HG03378 (cell line): ENCODE measurements at regions not wholly inside any gene's neighbourhood (a gene's known extent, or its start where the extent isn't known, plus 50 kb on each side); places are given as distances from the start of the nearest gene placed in this dataset.
"Not testable (repeated sequence)": the region's sequence is repeated elsewhere in the genome, so short reads cannot be mapped to it uniquely, and the experiment has no call there.

Source experiments
- ATAC-seq: cut with Tn5 transposase; IDR thresholded peaks from one replicate; pipeline ENCODE4 v1.9.1; 2021; ENCODE audit warnings: mild to moderate bottlenecking, moderate library complexity; ENCODE audit not compliant: unreplicated experiment

DNA sequence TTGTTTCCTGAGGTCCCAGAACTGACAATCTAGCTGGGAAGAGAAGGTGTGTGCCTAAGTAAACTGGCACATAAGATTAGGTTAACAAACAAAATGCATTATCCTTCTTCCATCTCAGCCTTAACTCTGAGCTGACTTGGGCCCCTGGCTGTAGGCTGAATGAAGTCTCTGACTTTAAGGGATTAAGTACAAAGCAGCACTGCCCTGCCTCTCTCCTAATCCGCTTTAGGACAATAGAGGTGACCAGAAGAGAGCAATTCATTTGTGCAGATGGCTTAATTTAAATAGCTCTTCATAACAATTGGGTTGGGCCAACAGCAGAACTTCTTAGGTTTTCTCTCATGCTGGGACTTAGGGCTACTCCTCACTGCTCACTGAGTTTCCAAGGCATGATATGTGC is 181.6 kb upstream of the SOX14 start:
- ATAC-seq, result no peak

DNA sequence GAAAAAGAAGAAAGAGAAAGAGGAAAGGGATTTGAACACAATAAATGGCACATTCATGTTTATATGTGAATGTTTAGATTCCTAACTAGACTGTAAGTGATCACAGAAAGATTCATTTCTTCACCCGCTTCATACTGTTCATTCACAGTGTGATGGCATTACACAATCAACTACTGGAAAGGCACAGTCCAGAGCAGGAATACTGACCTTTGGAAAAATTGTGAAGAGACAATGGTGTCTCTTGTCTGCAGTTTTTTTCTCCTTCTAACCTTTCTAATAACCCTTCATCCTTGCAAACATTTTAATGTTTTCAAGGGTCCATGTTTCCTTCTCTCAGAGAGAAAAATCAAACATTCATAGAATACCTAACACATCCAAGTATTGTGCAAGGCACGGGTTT is 180.9 kb upstream of the SOX14 start:
- no peak for ATAC-seq

DNA sequence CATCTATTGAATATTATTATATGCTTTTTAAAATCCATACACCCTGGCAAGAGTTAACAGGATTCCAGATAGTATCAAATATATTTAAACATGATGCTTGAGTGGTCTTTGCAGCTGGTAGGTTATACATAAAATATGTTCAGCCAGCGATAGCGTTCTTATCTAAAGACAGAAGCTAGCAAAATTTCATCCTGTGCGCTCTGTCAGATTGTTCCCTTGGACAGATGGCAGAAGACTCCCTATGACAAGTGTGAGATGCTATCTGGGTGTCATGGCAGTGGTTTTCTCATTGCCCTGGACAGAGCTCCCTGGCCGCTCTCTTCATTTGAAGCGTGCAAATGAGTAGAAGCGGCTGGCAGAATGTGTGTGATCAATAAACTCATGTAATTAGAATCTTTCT is 175.2 kb upstream of the SOX14 start:
- no peak for ATAC-seq

DNA sequence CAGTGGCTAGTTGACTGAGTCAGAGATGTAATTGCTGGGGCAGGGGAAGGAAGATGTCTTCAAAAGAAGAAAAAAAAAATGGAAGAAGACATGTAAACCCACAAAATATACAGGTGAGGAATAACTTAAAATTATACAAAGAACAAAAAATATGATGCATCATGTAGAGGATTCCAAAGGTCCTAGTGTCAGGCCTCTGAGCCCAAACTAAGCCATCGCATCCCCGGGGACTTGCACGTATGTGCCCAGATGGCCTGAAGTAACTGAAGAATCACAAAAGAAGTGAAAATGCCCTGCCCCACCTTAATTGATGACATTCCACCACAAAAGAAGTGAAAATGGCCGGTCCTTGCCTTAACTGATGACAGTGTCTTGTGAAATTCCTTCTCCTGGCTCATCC is 168.7 kb upstream of the SOX14 start:
- ATAC-seq, result not testable (repeated sequence)

DNA sequence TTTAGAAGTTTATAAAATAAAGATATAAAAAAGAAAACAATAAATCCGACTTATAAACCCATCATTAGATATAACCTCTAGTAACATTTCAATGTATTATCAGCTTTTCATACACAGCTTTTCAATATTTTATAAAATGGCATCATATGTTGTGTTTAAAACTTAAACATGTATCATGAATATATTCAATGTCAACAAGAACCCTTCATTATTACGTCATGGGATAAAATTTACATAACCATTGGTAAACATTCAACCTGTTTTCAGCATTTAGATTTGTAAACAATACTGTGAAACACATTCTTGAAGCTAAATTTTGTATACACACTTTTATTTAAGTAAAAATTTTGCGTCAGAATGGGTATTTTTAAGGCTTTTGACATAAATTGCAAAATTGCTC is 153.4 kb upstream of the SOX14 start:
- ATAC-seq, result no peak

DNA sequence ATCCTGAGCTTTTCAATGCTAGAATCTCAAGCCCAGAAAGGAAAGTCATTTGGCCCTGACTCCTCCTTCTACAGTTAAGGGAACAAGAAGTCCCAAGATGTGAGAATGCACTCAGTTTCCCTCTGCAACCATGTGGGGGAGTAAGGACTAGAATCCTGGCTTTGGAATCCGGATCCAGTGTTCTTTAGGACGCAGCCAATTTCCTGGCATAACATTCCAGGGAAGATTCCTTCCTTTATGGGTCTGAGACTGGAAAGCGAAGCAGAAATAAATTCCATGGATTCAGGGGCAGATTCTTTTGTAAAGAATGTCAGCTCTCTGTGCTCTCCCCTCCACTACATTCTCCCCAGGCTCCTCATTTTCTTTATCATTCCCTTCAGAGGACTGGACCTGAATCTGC is 151.8 kb upstream of the SOX14 start:
- ATAC-seq, result no peak

DNA sequence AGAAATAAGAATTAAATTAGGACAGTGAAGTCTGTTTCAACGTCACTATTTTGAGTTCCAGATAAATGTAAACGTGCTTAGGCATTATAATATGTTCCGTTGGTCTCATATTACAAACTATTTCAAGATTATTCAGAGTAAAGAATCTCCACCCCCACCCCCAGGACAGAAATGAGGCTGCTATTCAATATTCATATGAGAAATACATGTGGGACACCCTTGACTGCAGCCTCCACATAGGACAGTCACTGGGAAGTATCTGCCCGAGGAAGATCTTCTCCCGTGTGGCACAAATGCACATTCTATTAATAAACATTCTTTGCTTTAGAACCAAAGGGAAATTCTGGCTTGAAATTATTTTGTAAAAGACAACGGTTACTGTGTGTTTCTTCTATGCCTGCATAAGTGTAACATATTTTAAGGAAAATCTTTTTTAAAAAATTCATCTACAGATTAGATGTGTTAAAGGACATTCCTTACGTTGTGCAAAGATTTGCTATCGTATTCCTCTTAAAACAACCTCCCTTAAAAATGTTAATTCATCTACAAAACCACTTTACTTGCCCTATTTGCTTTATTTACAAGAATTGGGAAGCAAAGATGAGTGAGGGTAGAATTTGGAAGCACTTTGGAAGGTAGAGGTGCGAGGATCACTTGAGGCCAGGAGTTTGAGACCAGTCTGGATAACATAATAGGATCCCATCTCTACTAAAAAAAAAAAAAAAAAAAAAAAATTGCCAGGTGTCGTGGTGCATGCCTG is 148.3 kb upstream of the SOX14 start:
- no peak for ATAC-seq

DNA sequence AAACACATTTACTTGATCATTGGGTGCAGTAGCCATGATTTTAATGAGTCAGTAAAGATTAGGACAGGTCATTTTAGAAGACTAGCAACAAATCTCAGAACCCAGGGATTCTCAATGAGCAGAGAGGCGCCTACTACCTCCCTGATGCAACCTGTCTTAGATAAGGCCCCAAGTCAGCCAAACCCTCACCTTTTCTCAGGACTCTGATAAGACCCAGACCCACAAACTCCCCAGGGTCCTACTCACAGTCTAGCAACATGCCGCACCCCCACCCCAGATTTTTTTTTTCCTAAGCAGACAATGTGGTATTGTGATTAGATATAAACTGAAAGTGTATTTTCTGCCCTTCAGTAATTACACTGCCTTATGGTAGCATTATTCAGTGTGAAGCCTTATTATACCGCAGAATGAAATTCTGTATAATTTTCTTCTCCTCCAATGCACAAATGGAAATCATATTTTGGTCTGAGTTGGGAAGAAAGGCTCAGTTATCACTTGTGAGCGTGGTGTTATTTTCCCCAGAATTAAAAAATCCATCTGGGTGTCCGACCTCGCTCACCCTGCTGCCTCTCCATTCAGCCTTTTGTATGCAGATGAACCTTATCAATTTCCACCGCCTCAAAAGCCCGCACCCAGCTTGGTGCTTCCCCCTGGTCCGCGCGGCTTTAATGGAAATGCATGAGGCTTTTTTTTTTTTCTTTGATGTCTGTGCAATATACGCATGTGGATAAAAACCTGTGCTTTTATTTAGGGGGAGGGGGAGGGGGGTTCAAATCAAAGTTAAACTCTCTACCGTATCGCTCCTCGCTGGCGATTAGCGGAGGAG is 122.0 kb upstream of the SOX14 start:
- no peak for ATAC-seq

DNA sequence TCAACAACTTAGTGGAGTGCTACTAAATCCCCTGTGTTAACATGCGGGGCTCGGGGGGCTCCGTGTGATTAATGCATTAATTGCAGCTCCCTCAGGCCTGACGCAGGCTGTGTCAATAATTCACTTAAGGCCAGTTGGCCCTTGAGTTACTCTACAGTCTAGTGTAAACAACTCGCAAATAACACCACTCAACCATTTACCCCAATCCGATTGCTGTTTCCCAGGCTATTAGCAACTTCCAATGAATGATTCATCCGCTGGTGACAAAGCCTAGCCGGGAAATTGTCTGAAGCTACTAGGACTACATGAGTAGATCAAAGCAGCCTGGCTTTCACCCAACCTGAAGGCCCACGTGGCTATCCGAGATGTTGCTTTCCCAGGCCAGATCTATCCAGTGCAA is 121.3 kb upstream of the SOX14 start:
- ATAC-seq, result no peak

DNA sequence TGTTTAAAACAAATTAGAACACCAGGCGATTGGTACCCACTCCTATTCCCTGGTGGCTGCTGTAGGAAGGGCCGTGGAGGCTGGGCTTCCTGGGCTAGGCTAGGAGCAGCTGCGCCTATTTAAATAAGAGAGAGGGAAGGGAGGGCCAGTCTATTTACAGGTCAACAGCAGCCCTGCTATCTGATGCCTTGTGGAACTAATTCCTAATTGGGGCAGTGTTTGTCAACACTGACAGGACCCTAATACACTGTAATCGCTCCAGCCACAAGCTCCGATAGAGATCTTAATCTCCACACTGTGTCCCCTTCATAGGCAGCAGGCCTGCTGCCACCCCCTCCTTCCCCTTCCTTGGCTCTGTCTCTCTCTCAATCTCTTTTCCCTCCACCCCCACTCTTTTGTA is 116.9 kb upstream of the SOX14 start:
- ATAC-seq, result no peak

DNA sequence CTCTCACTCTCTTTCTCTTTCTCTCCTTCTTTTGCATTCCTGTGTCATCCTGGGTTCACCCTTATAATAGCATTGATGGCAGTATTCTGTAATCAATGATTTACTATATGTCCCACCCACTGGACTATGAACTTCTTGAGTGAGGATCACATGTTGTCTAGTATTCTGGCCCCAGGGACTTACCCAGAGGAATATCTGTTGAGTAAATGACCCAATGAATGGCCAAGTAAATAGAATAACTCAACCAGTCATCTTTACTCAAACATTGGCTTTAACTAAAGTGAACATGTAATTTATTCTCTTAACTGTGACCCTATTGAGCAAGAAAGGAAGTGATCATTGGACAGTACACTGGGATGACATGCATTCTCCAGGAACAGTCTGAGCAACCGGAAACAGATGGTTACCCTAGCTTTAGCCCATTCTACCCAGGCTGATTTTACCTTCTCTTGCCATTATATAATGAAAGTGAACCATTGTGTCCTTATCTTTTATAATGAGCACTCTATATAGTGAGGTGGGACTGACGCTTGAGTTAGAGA is 94.5 kb upstream of the SOX14 start:
- ATAC-seq, result no peak

DNA sequence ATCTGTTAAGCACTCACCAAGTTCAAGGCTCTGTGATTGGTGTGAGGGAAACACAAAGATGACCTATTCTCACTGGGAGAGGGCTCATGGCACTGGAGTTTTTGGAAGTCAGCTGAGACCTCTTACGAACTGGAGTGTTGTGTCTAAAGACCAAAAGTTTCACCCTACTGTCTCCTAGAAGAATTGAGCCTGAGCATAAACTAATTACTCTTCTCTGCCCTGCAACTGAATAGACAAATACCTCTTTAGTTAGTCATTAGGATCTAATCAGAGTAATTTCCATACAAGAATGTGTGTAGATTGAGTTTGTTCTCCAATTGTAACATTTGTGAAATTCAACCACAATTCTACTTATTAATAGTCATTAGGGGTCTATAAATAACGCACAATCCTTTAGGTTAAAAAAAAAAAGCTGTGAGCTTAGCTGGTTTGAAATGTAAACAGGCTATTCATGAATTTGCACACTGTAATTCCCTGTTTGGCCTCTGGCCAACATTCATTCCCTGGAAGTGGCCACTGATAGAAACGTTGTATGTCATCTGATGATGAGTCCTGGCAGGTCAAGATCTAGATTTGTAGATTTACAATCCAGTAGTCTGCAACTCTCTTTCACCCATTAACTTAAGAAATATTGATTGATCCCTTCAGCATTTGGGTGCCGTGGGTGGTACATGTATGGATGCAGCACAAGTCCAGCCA is 76.8 kb upstream of the SOX14 start:
- no peak for ATAC-seq

DNA sequence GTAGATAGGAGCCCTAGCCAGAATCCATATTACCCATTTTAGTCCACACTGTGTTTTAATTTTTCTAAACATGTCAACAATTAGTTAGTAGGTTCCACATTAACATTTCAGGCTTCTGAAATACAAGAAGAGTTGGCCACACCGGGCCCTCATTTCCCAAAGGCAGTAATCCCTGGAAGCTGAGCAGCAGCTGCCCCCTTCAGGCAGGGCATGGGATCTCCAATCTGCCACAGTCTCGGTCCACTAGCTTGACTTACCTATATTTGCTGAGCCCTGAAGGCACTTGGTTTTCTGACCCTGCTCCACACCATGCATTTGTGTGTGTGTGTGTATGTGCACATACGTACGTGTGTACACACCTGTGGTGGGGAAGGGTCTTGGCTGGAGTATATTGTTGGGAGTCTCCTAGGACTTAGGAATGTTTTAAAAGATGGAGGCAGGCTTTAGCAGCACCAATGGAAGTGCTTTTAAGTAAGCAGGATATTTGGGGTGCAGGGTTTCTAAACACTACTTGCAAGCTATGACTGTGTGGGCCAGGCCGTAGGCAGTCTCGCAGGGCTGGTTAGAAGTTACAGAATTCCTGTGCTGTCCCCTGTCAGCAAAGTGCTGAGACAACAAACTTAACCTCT is 71.2 kb upstream of the SOX14 start:
- ATAC-seq, result no peak

DNA sequence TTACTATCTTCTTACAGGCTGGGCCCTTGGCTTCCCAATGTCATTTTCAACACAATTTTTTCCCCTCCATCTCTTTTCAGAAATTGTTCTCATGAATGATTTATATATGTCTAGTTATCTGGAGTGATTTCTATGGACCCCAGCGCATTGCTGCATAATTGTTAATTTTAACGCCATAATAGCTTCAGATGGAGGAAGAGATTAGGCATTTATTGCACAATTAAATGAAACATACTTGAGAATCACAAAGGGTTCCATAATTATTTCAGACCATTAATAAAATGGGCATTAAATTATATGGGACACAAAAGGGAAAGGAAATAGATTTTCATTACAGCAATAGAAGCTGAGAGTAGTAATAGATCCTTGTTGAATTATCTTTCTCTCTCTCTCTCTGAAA is 70.3 kb upstream of the SOX14 start:
- ATAC-seq, result no peak

DNA sequence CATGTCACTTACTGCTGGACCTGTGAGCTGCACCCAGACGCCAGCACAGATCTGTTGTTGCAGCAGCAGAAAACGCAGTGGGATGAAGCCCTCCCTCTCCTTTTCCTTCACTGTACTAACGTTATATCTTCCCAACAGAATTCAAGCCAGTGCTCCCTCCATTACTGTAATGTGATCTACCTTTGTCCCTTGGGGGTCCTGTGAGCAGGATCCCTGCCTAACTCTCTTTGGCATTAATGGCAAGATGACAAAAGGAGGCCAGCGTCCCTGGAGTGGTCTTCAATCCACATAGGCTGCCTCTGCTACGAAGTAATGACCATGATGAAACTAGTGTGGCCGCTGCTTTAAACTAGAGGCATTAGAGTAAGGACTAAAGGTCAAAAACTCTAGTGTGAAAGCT is 69.3 kb upstream of the SOX14 start:
- no peak for ATAC-seq

DNA sequence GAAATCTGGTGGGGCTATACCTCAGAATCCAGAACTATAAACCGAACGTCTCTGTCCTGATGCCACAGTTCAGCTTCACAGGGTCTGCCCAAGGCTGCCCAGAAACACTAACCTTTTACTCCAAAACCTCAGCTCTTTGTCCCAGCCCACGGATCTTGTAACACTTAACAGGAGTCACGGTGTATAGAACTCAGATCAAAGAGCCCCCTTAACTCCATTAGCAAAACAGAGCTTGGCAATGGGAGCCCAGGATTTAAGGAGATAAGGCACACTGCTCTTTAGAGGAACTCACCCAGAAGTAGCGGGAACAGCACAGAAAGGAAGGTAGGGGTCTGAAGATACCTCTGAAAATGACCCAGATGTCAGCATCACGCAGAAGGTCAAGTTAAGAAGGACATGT is 68.8 kb upstream of the SOX14 start:
- ATAC-seq, result no peak

DNA sequence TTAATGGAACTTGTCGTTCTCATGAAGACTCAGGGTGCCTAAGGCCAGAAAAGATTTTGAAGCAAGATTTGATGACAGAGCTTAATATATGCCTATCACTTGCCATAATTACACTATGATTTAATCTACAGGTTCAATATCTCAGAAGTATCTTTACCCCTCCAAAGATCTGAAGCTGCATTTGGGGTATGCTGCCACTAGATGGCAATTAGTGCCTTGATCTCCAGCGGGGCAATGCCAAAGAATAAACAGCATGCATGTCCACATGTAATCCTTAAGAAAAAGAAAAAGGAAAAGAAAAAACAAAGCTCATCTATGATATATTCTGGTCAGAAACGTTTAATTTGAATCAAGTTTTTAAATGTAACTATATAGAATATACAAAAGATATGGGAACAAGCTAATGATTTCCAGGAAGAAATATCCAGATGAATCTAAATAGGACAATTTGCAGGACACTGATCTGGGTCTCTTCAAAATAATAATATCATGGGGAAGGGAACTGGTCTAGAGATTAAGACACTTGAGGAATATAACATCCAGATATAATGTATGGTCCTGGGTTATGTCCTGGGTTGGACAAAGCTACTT is 55.0 kb upstream of the SOX14 start:
- no peak for ATAC-seq

DNA sequence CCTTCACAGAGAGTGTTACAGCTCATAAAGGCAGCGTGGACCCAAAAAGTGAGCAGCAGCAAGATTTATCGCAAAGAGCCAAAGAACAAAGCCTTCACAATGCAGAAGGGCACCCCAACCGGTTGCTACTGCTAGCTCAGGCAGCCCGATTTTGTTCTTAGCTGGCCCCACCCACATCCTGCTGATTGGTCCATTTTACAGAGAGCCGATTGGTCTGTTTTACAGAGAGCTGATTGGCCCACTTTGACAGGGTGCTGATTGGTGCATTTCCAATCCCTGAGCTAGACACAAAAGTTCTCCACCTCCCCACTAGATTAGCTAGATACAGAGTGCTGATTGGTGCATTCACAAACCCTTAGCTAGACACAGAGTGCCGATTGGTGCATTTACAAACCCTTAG is 50.1 kb upstream of the SOX14 start:
- not testable (repeated sequence) for ATAC-seq
